GM23338 (cell line): ENCODE measurements at regions not wholly inside any gene's neighbourhood (a gene's known extent, or its start where the extent isn't known, plus 50 kb on each side); places are given as distances from the start of the nearest gene placed in this dataset.

ENCODE experiments used
- ATAC-seq: fragments of 200-7000 bp; cut with Tn5 transposase; 3 replicates; pipeline ENCODE4 v1.9.1; 2020
- DNase-seq: peaks from one replicate; pipeline ENCODE4 v3.0.0-alpha.2; 2015; ENCODE audit warnings: low spot score
- H2AFZ ChIP-seq: fragments of 200-600 bp; sonication (generic); 2 replicates; pipeline ENCODE4 v1.8.0; 2016; ENCODE audit warnings: antibody characterized with exemption, mild to moderate bottlenecking, moderate library complexity
- H3F3A ChIP-seq: fragments of 200-600 bp; sonication (generic); replicated peaks from 2 replicates; pipeline ENCODE4 v1.8.0; 2017; ENCODE audit warnings: antibody characterized with exemption, mixed run types, low read depth
- H3K27ac ChIP-seq: fragments of 200-600 bp; sonication (generic); 2 replicates; pipeline ENCODE4 v1.6.1; 2016; ENCODE audit warnings: low read depth
- H3K27me3 ChIP-seq: fragments of 200-600 bp; sonication (generic); 2 replicates; pipeline ENCODE4 v1.8.0; 2016; ENCODE audit warnings: mild to moderate bottlenecking, mixed run types, moderate library complexity; ENCODE audit not compliant: insufficient read depth
- H3K36me3 ChIP-seq: fragments of 200-600 bp; sonication (generic); 2 replicates; pipeline ENCODE4 v1.8.0; 2016; ENCODE audit warnings: mild to moderate bottlenecking; ENCODE audit not compliant: insufficient read depth
- H3K4me1 ChIP-seq: fragments of 200-600 bp; sonication (generic); 2 replicates; pipeline ENCODE4 v1.8.0; 2016; ENCODE audit warnings: mild to moderate bottlenecking, moderate library complexity; ENCODE audit not compliant: insufficient read depth
- H3K4me2 ChIP-seq: fragments of 200-600 bp; sonication (generic); 2 replicates; pipeline ENCODE4 v1.7.1; 2017; ENCODE audit warnings: mixed run types
- H3K4me3 ChIP-seq: fragments of 200-600 bp; sonication (generic); 2 replicates; pipeline ENCODE4 v1.6.1; 2016; ENCODE audit warnings: mixed run types
- H3K79me2 ChIP-seq: fragments of 200-600 bp; sonication (generic); replicated peaks from 2 replicates; pipeline ENCODE4 v1.8.0; 2017; ENCODE audit warnings: mild to moderate bottlenecking; ENCODE audit not compliant: insufficient read depth
- H3K9me2 ChIP-seq: fragments of 200-600 bp; sonication (generic); 2 replicates; pipeline ENCODE4 v1.8.0; 2017; ENCODE audit not compliant: insufficient read depth
- H4K20me1 ChIP-seq: fragments of 200-600 bp; sonication (generic); replicated peaks from 2 replicates; pipeline ENCODE4 v1.8.0; 2017; ENCODE audit warnings: mild to moderate bottlenecking; ENCODE audit not compliant: insufficient read depth
- H3K27ac Mint-ChIP-seq: 2 replicates; pipeline ENCODE4 v1.8.0; 2020; ENCODE audit warnings: inconsistent platforms, mild to moderate bottlenecking, moderate library complexity, mixed read lengths
- H3K27me3 Mint-ChIP-seq: 3 replicates; pipeline ENCODE4 v1.8.0; 2022; ENCODE audit warnings: low read depth, mild to moderate bottlenecking, moderate library complexity, mixed read lengths, inconsistent platforms; ENCODE audit not compliant: insufficient read depth, poor library complexity
- H3K36me3 Mint-ChIP-seq: 3 replicates; pipeline ENCODE4 v1.8.0; 2021; ENCODE audit warnings: low read depth, mild to moderate bottlenecking, inconsistent platforms, moderate library complexity, mixed read lengths
- H3K4me1 Mint-ChIP-seq: 3 replicates; pipeline ENCODE4 v1.8.0; 2020; ENCODE audit warnings: mild to moderate bottlenecking, inconsistent platforms, mixed read lengths
- H3K4me3 Mint-ChIP-seq: 3 replicates; pipeline ENCODE4 v1.8.0; 2021; ENCODE audit warnings: moderate library complexity, mild to moderate bottlenecking, inconsistent platforms, mixed read lengths
- H3K9me3 Mint-ChIP-seq: 3 replicates; pipeline ENCODE4 v1.8.0; 2020; ENCODE audit warnings: moderate library complexity, mild to moderate bottlenecking, inconsistent platforms, mixed read lengths
- EZH2 ChIP-seq: fragments of 200-600 bp; sonication (generic); IDR thresholded peaks from one replicate; pipeline ENCODE4 v1.8.0; 2017; ENCODE audit warnings: antibody characterized with exemption, mild to moderate bottlenecking, low read depth; ENCODE audit not compliant: unreplicated experiment
- NANOG ChIP-seq: IDR thresholded peaks from 2 replicates; pipeline ENCODE4 v1.6.1; 2016; ENCODE audit warnings: antibody characterized with exemption, borderline replicate concordance
- ZNF462 ChIP-seq: fragments of 250-450 bp; sonication (Bioruptor Pico); IDR thresholded peaks from 2 replicates; pipeline ENCODE4 v1.5.0; 2020; ENCODE audit warnings: mild to moderate bottlenecking, moderate library complexity
- TF ChIP-seq, protein P1 (sequence below): IDR thresholded peaks from 2 replicates; pipeline ENCODE4 v1.6.1; 2016; ENCODE audit warnings: antibody characterized with exemption
- TF ChIP-seq, protein P2 (sequence below), 2 experiments: fragments of 200-600 bp in 1 of 2; sonication (generic) in 1 of 2; conservative IDR thresholded peaks; 2 replicates each; pipeline versions ENCODE4 v1.5.1 to v1.6.1; 2016 to 2017; ENCODE audit warnings: antibody characterized with exemption in 2 of 2, low read depth in 2 of 2, mild to moderate bottlenecking in 2 of 2, moderate library complexity in 1 of 2

DNA sequence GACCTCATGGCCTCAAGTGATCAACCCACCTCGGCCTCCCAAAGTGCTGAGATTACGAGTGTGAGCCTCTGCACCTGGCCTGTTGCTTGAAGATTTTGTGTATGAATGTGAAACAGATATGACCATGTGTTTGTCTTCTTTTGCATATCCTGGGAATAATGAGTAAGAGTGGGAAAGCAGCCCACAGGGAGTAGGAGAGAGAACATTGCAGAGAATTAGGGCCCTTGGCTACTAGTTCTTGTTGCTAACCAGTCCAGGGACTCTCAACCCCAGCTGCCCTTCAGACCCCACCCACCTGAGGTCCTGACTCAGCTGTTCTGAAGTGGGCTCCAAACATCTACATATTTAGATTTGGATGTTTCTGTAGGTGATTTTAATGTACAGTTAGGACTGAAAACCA lies 125.5 kb downstream of the MTX3 start (continued):
- TF ChIP-seq, protein P1, sequence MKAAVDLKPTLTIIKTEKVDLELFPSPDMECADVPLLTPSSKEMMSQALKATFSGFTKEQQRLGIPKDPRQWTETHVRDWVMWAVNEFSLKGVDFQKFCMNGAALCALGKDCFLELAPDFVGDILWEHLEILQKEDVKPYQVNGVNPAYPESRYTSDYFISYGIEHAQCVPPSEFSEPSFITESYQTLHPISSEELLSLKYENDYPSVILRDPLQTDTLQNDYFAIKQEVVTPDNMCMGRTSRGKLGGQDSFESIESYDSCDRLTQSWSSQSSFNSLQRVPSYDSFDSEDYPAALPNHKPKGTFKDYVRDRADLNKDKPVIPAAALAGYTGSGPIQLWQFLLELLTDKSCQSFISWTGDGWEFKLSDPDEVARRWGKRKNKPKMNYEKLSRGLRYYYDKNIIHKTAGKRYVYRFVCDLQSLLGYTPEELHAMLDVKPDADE = no peak
- TF ChIP-seq, protein P2, sequence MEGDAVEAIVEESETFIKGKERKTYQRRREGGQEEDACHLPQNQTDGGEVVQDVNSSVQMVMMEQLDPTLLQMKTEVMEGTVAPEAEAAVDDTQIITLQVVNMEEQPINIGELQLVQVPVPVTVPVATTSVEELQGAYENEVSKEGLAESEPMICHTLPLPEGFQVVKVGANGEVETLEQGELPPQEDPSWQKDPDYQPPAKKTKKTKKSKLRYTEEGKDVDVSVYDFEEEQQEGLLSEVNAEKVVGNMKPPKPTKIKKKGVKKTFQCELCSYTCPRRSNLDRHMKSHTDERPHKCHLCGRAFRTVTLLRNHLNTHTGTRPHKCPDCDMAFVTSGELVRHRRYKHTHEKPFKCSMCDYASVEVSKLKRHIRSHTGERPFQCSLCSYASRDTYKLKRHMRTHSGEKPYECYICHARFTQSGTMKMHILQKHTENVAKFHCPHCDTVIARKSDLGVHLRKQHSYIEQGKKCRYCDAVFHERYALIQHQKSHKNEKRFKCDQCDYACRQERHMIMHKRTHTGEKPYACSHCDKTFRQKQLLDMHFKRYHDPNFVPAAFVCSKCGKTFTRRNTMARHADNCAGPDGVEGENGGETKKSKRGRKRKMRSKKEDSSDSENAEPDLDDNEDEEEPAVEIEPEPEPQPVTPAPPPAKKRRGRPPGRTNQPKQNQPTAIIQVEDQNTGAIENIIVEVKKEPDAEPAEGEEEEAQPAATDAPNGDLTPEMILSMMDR (conservative IDR thresholded peaks at IDR 0.05; ENCODE audit: low read depth in 2 of 2) = no peak
- no peak for TF ChIP-seq EZH2

DNA sequence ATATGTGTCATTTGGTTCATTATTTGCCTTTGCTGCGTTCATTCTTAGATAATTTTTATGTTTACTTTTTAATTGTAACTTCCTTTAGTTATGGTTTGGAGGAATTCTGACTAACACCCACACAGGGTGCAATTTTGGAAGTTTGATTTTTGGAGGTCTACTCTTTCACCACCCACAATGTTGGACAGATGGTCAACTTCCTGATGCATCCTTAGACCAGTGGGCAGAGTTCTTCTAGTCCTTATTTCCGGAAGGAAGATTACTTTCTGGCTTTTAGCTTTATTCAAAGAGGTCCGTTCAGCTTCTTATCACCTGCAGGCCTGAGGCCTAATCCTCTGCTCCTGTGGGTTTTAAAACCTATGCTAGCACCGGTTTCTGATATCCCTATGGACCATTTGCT lies 126.7 kb downstream of the MTX3 start:
- no peak for TF ChIP-seq EZH2
- no peak for TF ChIP-seq ZNF462
- TF ChIP-seq, protein P2 (conservative IDR thresholded peaks at IDR 0.05; ENCODE audit: low read depth in 2 of 2) = no peak
- no peak for TF ChIP-seq NANOG
- Histone ChIP-seq H3K79me2 (no peaks in the 10 kb centered on the region), H3K36me3 (no peaks in the 10 kb centered on the region), H2AFZ (no peak overlapping the region), H4K20me1 (no peaks in the 10 kb centered on the region), H3F3A (no peaks in the 10 kb centered on the region), H3K4me2 (no peak overlapping the region), H3K27ac (no peak overlapping the region), H3K27me3 (no peaks in the 10 kb centered on the region), H3K4me1 (no peaks in the 10 kb centered on the region), H3K9me2 (no peaks in the 10 kb centered on the region), H3K4me3 (no peak overlapping the region)
- H3K27me3 Mint-ChIP-seq = peaks cover 3% of the 10 kb centered on the region
- H3K4me1 Mint-ChIP-seq = no peaks in the 10 kb centered on the region
- no peaks in the 10 kb centered on the region for H3K9me3 Mint-ChIP-seq
- ATAC-seq = no peak
- no peak overlapping the region for H3K4me3 Mint-ChIP-seq
- no peak for DNase-seq
- H3K27ac Mint-ChIP-seq = no peak overlapping the region
- no peaks in the 10 kb centered on the region for H3K36me3 Mint-ChIP-seq
